ENCODE measurements at regions not wholly inside any gene's neighbourhood (a gene's known extent, or its start where the extent isn't known, plus 50 kb on each side); places are given as distances from the start of the nearest gene placed in this dataset.
"Not testable (repeated sequence)": the region's sequence is repeated elsewhere in the genome, so short reads cannot be mapped to it uniquely, and the experiment has no call there.

DNA sequence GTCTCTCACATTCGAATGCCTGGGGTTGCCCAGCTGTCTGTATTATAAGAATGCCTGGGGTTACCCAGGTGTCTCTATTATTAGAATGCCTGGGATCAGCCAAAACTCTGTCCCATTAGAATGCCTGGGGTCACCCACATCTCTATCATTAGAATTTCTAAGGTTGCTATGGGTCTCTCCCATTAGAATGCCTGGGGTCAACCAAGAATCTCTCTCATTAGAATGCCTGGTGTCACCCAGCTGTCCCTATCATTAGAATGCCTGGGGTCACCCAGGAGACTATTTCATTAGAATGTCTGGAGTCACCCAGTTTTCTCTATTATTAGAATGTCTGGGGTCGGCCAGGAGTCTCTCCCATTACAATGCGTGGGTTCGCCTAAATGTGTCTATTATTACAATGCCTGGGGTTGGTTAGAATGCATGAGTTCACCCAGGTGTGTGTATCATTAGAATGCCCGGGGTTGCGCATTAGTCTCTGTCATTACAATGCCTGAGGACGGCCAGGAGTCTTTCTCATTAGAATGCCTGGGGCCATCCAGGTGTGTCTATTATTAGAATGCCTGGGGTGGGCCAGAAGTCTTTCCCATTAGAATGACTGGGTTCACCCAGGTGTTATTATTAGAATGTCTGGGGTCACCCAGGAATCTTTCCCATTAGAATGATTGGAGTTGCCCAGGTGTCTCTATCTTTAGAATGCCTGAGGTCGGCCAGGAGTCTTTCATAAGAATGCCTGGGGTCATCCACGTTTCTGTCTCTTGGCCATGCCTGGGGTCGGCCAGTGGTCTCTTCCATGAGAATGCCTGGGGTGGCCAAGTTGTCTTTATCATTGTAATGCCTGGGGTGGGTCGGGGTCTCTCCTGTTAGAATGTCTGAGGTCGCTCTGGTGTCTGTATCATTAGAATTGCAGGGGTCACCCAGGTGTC lies 59.6 kb downstream of the RNF187 start:
- DNase-seq: no peak

DNA sequence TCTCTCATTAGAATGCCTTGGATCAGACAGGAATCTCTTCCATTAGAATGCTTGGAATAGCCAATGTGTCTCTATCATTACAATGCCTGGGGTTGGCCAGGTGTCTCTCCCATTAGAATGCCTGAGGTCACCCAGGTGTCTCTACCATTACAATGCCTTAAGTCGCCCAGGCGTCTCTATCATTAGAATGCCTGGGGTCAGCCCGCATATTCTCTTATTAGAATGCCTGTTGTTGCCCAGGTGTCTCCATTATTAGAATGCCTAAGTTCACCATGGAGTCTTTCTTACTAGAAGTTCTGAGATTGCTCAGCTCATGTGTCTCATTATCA lies 60.2 kb downstream of the RNF187 start:
- no peak for DNase-seq

DNA sequence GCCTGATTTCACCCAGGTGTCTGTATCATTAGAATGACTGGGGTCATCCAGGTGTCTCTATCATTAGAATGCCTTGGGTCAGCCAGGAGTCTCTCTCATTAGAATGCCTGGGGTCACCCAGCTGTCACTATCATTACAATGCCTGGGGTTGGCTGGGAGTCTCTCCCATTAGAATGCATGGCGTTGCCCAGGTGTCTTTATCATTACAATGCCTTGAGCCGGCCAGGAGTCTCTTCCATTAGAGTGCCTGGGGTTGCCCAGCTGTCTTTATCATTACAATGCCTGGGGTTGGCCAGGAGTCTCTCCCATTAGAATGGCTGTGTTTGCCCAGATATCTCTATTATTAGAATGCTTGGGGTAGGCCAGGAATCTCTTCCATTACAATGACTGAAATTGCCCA lies 61.6 kb downstream of the RNF187 start:
- DNase-seq: no peak

GRCh38 chr1:228552596-228553176 lies 65.5 kb downstream of the RNF187 start:
- no peak for DNase-seq

DNA sequence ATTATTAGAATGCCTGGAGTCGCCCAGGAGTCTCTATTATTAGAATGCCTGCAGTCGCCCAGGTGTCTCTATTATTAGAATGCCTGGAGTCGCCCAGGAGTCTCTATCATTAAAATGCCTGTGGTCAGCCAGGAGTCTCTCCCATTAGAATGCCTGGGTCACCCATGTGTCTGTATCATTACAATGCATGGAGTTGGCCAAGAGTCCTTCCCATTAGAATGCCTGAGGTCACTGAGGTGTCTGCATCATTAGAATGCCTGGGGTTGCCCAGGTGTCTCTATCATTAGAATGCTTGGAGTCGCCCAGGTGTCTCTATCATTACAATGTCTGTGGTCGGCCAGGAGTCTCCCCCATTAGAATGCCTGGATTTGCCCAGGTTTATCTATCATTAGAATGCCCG lies 66.9 kb downstream of the RNF187 start:
- no peak for DNase-seq

- DNase-seq: peak; percentile 30
Observed at GRCh38 chr1:228555074-228555994, 68.2 kb downstream of the RNF187 start.

DNA sequence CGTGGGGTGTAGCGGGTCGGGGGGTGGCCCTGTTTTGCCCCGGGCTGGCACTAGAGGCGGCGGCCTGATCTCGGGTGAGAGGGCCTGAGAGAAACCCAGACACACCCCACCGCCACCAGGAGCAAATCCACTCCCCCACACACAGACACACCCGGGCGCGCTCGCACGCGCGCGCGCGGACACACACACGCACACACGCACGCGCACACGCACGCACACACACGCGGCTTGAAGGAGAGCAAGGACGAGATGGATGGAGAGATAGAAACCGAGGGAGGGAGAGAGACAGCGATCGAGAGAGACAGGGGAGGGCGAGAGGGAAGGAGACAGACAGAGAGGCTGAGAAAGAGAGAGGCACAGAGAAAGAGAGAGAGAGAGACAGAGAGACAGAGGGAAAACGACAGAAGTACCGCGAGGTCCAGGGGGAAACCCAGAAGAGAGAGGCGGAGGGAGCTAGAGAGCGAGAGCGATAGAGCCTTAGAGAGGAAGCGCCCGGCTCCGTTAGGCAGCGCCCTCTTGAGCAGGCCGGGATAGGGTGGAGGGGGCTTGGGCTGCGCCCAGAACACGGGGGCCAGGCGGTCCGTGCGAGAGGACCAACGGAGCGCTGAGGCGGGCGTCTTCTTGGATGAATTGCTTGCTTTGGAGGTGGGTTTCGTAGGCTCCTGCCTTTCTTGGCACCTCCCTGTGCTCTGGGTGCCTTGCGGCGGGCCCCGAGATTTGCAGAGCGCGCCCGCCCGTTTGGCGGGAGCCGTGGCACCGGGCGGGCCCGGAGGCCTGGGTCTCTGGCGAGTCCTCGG lies 69.7 kb downstream of the RNF187 start:
- not testable (repeated sequence) for DNase-seq
